HG03460 (cell line): ENCODE measurements at regions not wholly inside any gene's neighbourhood (a gene's known extent, or its start where the extent isn't known, plus 50 kb on each side); places are given as distances from the start of the nearest gene placed in this dataset.

Experiments
- ATAC-seq: cut with Tn5 transposase; IDR thresholded peaks from one replicate; pipeline ENCODE4 v1.9.1; 2021; ENCODE audit not compliant: unreplicated experiment

- ATAC-seq, result no peak
These were observed 168.8 kb upstream of the TOPAZ1 start for GRCh38 chr3:44072601-44073540.

- no peak for ATAC-seq
These were observed 167.5 kb upstream of the TOPAZ1 start for GRCh38 chr3:44074181-44074580.

GRCh38 chr3:44076221-44076829, 165.4 kb upstream of the TOPAZ1 start:
- ATAC-seq, result no peak

- ATAC-seq, result no peak
These were observed 164.4 kb upstream of the TOPAZ1 start for GRCh38 chr3:44077267-44077666.

- ATAC-seq, result no peak
These were observed 162.8 kb upstream of the TOPAZ1 start for GRCh38 chr3:44078863-44079262.

GRCh38 chr3:44079916-44080315, 161.8 kb upstream of the TOPAZ1 start:
- ATAC-seq, result no peak

- ATAC-seq, result no peak
These were observed 161.1 kb upstream of the TOPAZ1 start for GRCh38 chr3:44080474-44081072.

- no peak for ATAC-seq
These were observed 151.7 kb upstream of the TOPAZ1 start for GRCh38 chr3:44090036-44090435.

GRCh38 chr3:44092497-44092896, 149.2 kb upstream of the TOPAZ1 start:
- ATAC-seq, result no peak

GRCh38 chr3:44093531-44093930, 148.2 kb upstream of the TOPAZ1 start:
- no peak for ATAC-seq

- no peak for ATAC-seq
These were observed 142.8 kb upstream of the TOPAZ1 start for GRCh38 chr3:44098656-44099415.

GRCh38 chr3:44099566-44100297, 142.0 kb upstream of the TOPAZ1 start:
- no peak for ATAC-seq

GRCh38 chr3:44100298-44100695, 141.4 kb upstream of the TOPAZ1 start:
- no peak for ATAC-seq

- ATAC-seq, result no peak
These were observed 137.6 kb upstream of the TOPAZ1 start for GRCh38 chr3:44104043-44104442.

- ATAC-seq, result peak; percentile 97
These were observed 136.9 kb upstream of the TOPAZ1 start for GRCh38 chr3:44104668-44105321.

- ATAC-seq, result no peak
These were observed 136.1 kb upstream of the TOPAZ1 start for GRCh38 chr3:44105571-44105970.

GRCh38 chr3:44106756-44107155, 134.9 kb upstream of the TOPAZ1 start:
- ATAC-seq, result no peak

GRCh38 chr3:44108481-44108880, 133.2 kb upstream of the TOPAZ1 start:
- no peak for ATAC-seq

GRCh38 chr3:44109771-44110361, 131.8 kb upstream of the TOPAZ1 start:
- no peak for ATAC-seq

- ATAC-seq, result no peak
These were observed 131.0 kb upstream of the TOPAZ1 start for GRCh38 chr3:44110648-44111047.
